DOHH2 (cell line): ENCODE measurements at regions not wholly inside any gene's neighbourhood (a gene's known extent, or its start where the extent isn't known, plus 50 kb on each side); places are given as distances from the start of the nearest gene placed in this dataset.

Experiments used
- EZH2phosphoT487 ChIP-seq: fragments of 200-600 bp; sonication (generic); IDR thresholded peaks from 2 replicates; pipeline ENCODE4 v1.6.1; 2017; ENCODE audit warnings: borderline replicate concordance, mild to moderate bottlenecking, antibody characterized with exemption, low read length, moderate library complexity, mixed read lengths
- TF ChIP-seq, protein P1 (sequence below): fragments of 200-600 bp; sonication (generic); IDR thresholded peaks from one replicate; pipeline ENCODE4 v1.5.1; 2014; ENCODE audit warnings: antibody characterized with exemption, mild to moderate bottlenecking, low read depth, low read length; ENCODE audit not compliant: poor library complexity, severe bottlenecking

DNA sequence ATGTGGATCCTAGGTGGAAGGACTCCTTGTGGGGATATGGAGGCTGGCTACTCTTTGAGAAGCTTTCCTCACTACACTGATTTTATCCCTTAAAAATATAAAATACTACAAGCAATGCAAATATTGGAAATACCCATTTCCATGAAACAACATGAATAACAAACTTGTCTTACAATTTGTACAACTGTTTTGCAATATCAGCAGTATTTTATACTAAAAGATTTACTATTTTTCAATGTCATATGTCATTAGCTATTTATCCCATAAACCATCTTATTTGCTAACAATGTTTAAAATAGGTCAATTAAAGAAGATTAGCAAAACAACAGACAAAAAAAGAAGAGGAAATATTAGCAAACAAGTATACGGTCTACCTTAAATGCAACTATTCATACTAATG lies 1674.1 kb downstream of the PCDH7 start:
- TF ChIP-seq, protein P1, sequence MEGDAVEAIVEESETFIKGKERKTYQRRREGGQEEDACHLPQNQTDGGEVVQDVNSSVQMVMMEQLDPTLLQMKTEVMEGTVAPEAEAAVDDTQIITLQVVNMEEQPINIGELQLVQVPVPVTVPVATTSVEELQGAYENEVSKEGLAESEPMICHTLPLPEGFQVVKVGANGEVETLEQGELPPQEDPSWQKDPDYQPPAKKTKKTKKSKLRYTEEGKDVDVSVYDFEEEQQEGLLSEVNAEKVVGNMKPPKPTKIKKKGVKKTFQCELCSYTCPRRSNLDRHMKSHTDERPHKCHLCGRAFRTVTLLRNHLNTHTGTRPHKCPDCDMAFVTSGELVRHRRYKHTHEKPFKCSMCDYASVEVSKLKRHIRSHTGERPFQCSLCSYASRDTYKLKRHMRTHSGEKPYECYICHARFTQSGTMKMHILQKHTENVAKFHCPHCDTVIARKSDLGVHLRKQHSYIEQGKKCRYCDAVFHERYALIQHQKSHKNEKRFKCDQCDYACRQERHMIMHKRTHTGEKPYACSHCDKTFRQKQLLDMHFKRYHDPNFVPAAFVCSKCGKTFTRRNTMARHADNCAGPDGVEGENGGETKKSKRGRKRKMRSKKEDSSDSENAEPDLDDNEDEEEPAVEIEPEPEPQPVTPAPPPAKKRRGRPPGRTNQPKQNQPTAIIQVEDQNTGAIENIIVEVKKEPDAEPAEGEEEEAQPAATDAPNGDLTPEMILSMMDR = no peak
- TF ChIP-seq EZH2phosphoT487 = no peak
